ENCODE measurements at regions not wholly inside any gene's neighbourhood (a gene's known extent, or its start where the extent isn't known, plus 50 kb on each side); places are given as distances from the start of the nearest gene placed in this dataset.

- Histone ChIP-seq H3K4me1 (peaks cover 0 to 6% (median 0%) of the 10 kb centered on the region in 4 donors), H3K4me3 (no peak overlapping the region), H3K27ac (no peak overlapping the region), H3K36me3 (no peaks in the 10 kb centered on the region), H3K27me3 (no peaks in the 10 kb centered on the region), H3K9me3 (no peaks in the 10 kb centered on the region)
- 88 to 94% methylated on average over 2 of the region's 2 CpGs for WGBS, 2 donors
- TF ChIP-seq POLR2A (IDR thresholded peaks at IDR 0.05) (no peak), CTCF (IDR thresholded peaks at IDR 0.05) (no peak), EP300 (IDR thresholded peaks at IDR 0.05) (no peak)
- DNase-seq (ENCODE audit: low spot score in 2 of 2) = no peak
These were observed 91.1 kb downstream of the TTC32 start for GRCh38 chr2:19810637-19811036.

GRCh38 chr2:19810148-19810547 is 91.6 kb downstream of the TTC32 start:
- no peaks in the 10 kb centered on the region for H3K27me3 ChIP-seq
- no peaks in the 10 kb centered on the region for H3K36me3 ChIP-seq
- H3K27ac ChIP-seq = no peak overlapping the region
- H3K4me3 ChIP-seq = no peak overlapping the region
- no peak for DNase-seq (ENCODE audit: low spot score in 2 of 2)
- H3K9me3 ChIP-seq = no peaks in the 10 kb centered on the region
- no peak for TF ChIP-seq EP300 (IDR thresholded peaks at IDR 0.05)
- TF ChIP-seq CTCF (IDR thresholded peaks at IDR 0.05) = no peak
- no peak for TF ChIP-seq POLR2A (IDR thresholded peaks at IDR 0.05)
- 93 to 94% methylated on average over 5 of the region's 5 CpGs for WGBS, 2 donors
- peaks cover 0 to 6% (median 0%) of the 10 kb centered on the region in 4 donors for H3K4me1 ChIP-seq

- 91 to 92% methylated on average over 7 of the region's 7 CpGs for WGBS, 2 donors
- no peak overlapping the region for H3K27ac ChIP-seq
- TF ChIP-seq CTCF (IDR thresholded peaks at IDR 0.05) = no peak
- no peak for TF ChIP-seq EP300 (IDR thresholded peaks at IDR 0.05)
- TF ChIP-seq POLR2A (IDR thresholded peaks at IDR 0.05) = no peak
- no peaks in the 10 kb centered on the region for H3K9me3 ChIP-seq
- H3K27me3 ChIP-seq = no peaks in the 10 kb centered on the region
- DNase-seq (ENCODE audit: low spot score in 2 of 2) = no peak
- H3K4me3 ChIP-seq = no peak overlapping the region
- peaks cover 0 to 6% (median 0%) of the 10 kb centered on the region in 4 donors for H3K4me1 ChIP-seq
- H3K36me3 ChIP-seq = no peaks in the 10 kb centered on the region
These were observed 92.6 kb downstream of the TTC32 start for GRCh38 chr2:19809206-19809605.

- Histone ChIP-seq H3K4me3 (no peak overlapping the region), H3K36me3 (no peaks in the 10 kb centered on the region), H3K9me3 (no peaks in the 10 kb centered on the region), H3K27me3 (no peaks in the 10 kb centered on the region), H3K4me1 (peaks cover 0 to 6% (median 0%) of the 10 kb centered on the region in 4 donors), H3K27ac (no peak overlapping the region)
- DNase-seq (ENCODE audit: low spot score in 2 of 2) = no peak
- WGBS, 2 donors = 80 to 83% methylated on average over 3 of the region's 3 CpGs
- TF ChIP-seq CTCF (IDR thresholded peaks at IDR 0.05) (no peak), EP300 (IDR thresholded peaks at IDR 0.05) (no peak), POLR2A (IDR thresholded peaks at IDR 0.05) (no peak)
These were observed 93.9 kb downstream of the TTC32 start for GRCh38 chr2:19807866-19808265.

- H3K4me1 ChIP-seq = peaks cover 0 to 7% (median 0%) of the 10 kb centered on the region in 4 donors
- H3K9me3 ChIP-seq = no peaks in the 10 kb centered on the region
- no peak overlapping the region for H3K27ac ChIP-seq
- no peaks in the 10 kb centered on the region for H3K27me3 ChIP-seq
- no peak for TF ChIP-seq CTCF (IDR thresholded peaks at IDR 0.05)
- TF ChIP-seq POLR2A (IDR thresholded peaks at IDR 0.05) = no peak
- no peak for DNase-seq (ENCODE audit: low spot score in 2 of 2)
- H3K4me3 ChIP-seq = no peak overlapping the region
- no peaks in the 10 kb centered on the region for H3K36me3 ChIP-seq
These were observed 94.4 kb downstream of the TTC32 start for GRCh38 chr2:19807346-19807745.
